ENCODE measurements at regions not wholly inside any gene's neighbourhood (a gene's known extent, or its start where the extent isn't known, plus 50 kb on each side); places are given as distances from the start of the nearest gene placed in this dataset.

GRCh38 chr1:58993403-58993802 is 209.6 kb upstream of the JUN start:
- no peak for TF ChIP-seq CTCF (IDR thresholded peaks at IDR 0.05; ENCODE audit: insufficient read depth, low read length)
- no peak for TF ChIP-seq SPI1 (IDR thresholded peaks at IDR 0.05; ENCODE audit: borderline replicate concordance, low read depth)
- TF ChIP-seq GABPA (IDR thresholded peaks at IDR 0.05; ENCODE audit: low read depth) = no peak
- no peak for TF ChIP-seq REST (IDR thresholded peaks at IDR 0.05; ENCODE audit: insufficient replicate concordance, low read depth)
- TF ChIP-seq POLR2AphosphoS5 (IDR thresholded peaks at IDR 0.05; ENCODE audit: low read depth) = no peak
- no peak overlapping the region for H3K27ac ChIP-seq (replicated peaks)
- no peak overlapping the region for H3K4me3 ChIP-seq (replicated peaks; ENCODE audit: insufficient read depth, low read length)
- no peaks in the 10 kb centered on the region for H3K27me3 ChIP-seq (ENCODE audit: insufficient read depth, poor library complexity, severe bottlenecking)
- no peak for DNase-seq (ENCODE audit: low read depth in 1 of 2, low spot score in 1 of 2)

GRCh38 chr1:58994664-58995063 is 210.8 kb upstream of the JUN start:
- no peaks in the 10 kb centered on the region for H3K27me3 ChIP-seq (ENCODE audit: insufficient read depth, poor library complexity, severe bottlenecking)
- no peak for DNase-seq (ENCODE audit: low read depth in 1 of 2, low spot score in 1 of 2)
- H3K27ac ChIP-seq (replicated peaks) = no peak overlapping the region
- TF ChIP-seq CTCF (IDR thresholded peaks at IDR 0.05; ENCODE audit: insufficient read depth, low read length) (no peak), REST (IDR thresholded peaks at IDR 0.05; ENCODE audit: insufficient replicate concordance, low read depth) (no peak), POLR2AphosphoS5 (IDR thresholded peaks at IDR 0.05; ENCODE audit: low read depth) (no peak), SPI1 (IDR thresholded peaks at IDR 0.05; ENCODE audit: borderline replicate concordance, low read depth) (no peak), GABPA (IDR thresholded peaks at IDR 0.05; ENCODE audit: low read depth) (no peak)
- no peak overlapping the region for H3K4me3 ChIP-seq (replicated peaks; ENCODE audit: insufficient read depth, low read length)

GRCh38 chr1:58996341-58997059 is 212.7 kb upstream of the JUN start:
- TF ChIP-seq CTCF (IDR thresholded peaks at IDR 0.05; ENCODE audit: insufficient read depth, low read length) = no peak
- TF ChIP-seq SPI1 (IDR thresholded peaks at IDR 0.05; ENCODE audit: borderline replicate concordance, low read depth) = no peak
- no peak for TF ChIP-seq POLR2AphosphoS5 (IDR thresholded peaks at IDR 0.05; ENCODE audit: low read depth)
- TF ChIP-seq GABPA (IDR thresholded peaks at IDR 0.05; ENCODE audit: low read depth) = no peak
- TF ChIP-seq REST (IDR thresholded peaks at IDR 0.05; ENCODE audit: insufficient replicate concordance, low read depth) = no peak
- Histone ChIP-seq H3K4me3 (replicated peaks; ENCODE audit: insufficient read depth, low read length) (no peak overlapping the region), H3K27ac (replicated peaks) (no peak overlapping the region), H3K27me3 (ENCODE audit: insufficient read depth, poor library complexity, severe bottlenecking) (no peaks in the 10 kb centered on the region)
- DNase-seq (ENCODE audit: low read depth in 1 of 2, low spot score in 1 of 2) = no peak

Data from HL-60 (cell line).